GM18517 (cell line): ENCODE measurements at regions not wholly inside any gene's neighbourhood (a gene's known extent, or its start where the extent isn't known, plus 50 kb on each side); places are given as distances from the start of the nearest gene placed in this dataset.

ENCODE experiments used
- ATAC-seq: cut with Tn5 transposase; IDR thresholded peaks from one replicate; pipeline ENCODE4 v1.9.1; 2021; ENCODE audit warnings: mild to moderate bottlenecking, moderate library complexity; ENCODE audit not compliant: unreplicated experiment

DNA sequence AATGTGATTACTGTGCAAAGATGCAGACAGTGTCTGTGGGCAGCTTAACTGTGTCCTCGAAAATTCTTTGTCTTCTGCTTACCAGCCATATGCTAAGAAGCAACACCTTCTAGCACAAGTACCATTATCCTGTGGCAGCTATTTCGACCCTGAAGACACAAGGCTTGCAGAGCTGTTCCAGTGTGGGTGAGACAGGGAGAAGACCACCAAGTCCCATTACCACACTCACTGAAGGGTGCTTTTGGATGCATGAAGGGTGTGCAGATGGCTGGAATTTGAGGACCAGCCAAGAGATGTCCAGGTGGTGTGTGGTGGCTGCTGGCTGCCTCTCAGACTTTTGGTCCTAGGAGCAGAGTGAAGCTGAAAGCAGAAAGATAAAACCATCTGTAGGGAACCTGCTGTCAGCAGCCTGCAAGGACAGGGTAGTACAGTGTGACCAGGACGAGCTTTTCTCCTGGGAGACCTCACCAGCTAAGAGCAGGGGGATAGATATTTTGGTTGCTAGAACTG, 161.8 kb downstream of the ICE1 start:
- ATAC-seq: no peak

DNA sequence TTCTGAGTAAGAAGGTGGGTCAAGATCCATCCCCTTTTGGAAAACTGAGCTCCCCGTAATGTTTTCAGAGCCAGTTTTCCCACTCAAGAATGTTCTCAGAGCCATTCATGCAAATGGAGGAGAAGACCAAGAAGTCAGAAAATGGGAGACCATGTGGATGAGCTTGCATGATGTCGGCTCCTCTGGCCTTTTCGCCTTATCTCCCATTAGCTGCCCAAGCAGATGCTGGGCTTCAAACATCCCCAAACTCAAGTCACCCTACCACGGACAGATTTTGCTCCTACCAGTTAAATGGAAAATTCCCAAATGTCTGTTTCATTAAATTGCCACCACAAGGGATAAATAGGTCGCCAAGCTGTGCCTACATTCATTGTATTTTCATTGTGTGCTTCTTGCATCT, 161.4 kb downstream of the ICE1 start:
- no peak for ATAC-seq

DNA sequence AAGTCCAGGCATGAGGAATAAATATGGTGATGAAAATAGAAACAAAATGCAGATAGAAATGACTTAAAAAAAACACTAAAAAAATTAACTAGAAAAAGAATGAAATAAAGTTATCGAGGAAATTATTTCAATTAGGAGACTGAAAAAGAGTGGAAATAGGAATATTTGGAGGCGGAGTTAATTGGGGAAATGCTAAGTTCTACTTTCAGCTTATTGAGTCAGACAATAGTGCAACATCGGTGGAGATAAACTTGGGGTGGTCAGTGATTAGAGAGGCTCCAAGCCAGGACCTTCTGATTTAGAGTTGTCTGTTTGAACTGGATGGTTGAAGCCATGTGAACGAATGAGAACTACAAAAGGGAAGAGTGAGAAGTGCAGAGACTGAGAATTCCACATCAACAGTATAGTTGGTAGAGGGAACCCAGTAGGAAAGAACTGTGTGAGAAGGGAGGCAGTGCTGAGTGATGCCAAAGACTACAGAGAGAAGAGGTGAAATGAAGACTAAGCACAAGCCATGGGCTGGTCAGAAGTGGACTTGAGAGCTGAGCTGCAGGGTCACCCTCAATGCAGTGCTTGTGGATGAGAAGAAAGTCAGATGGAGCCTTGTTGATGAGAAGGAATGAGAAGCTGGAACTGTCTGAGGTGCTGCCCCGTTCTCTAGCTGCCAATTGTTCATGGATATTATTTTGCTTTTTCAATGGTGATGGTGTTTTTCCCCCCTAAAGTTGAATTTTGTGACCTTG, 160.7 kb downstream of the ICE1 start:
- no peak for ATAC-seq

DNA sequence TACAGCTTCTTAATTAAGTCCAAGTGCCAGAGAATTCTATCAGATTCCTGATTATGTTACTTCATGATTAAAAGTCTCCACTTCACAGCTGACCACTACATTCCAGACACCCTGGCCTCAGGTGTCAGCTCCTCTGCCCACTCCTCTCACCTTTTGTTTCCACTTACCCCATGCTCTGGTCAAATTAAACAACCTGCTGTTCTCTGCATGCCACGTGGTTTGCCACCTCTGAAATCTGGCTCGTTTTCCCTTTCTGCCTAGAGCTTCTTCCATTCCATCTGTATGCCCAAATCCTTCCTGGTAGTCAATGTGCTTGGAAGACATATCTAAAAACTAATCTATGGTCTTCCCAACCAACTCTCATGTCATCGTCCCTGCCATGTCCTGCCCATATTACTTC, 158.6 kb downstream of the ICE1 start:
- ATAC-seq: no peak

DNA sequence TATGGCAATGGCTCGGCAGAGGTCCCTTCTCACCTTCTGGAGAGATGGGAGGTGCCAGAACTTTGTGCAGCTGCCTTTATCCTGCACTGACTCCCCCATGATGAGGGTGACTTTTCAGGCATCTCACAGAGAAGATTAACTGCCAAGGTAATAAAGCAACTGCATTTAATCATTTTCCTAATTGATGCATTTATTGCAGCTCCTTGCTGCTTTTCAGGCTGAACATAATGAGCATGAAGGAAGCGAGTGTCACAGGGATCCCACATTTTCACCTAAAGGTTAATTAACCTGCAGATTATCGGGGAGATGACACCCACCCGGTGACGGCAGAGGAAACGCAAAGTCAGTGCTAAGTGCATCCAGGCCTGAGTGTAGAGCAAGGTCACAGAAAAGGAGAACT, 154.3 kb downstream of the ICE1 start:
- no peak for ATAC-seq

DNA sequence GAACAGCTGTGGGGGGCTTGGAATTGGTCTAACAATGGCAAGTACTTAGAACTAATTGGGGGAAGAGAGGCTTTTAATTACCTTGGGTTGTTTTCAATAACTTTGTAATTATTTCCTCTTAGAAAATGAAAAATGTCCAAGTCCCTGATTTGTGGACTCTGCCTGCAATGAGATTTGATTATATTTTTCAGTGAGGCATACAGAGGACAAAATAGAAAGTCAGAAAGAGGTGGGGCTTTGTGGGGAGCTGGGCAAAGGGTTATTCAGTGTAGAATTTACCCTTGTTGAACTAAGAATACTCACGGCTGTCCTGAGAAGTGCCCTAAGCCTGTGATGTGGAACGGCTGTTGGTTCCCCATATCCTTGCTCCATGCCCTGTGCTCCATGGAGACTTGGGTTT, 153.0 kb downstream of the ICE1 start:
- no peak for ATAC-seq

DNA sequence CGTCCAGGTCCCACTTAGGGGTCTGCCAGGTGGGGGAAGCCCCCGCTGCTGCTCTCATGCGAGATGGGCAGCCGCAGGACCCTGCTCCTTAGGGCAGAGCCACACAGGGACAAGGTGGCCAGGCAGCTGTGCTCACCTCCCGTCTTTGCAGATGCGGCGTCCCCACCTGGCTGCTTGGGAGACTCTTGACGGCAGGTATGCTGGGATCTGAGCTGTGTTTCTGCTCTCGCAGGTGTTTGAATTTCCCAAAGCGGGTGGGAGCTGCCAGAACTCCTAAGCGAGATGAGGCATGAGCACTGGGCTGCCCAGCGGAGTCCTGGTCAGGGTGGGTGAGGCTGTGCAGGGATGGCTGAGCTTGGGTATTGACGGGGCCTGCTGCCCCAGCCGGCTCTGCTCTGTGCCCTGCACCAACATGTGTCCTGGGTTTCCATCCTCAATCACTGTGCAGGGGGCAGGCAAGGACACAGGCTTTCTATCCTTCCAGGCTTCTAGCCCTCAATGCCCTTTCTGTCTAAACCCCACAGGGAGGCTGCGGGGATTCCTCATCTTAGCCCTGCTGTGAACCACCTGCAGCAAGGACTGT, 151.4 kb downstream of the ICE1 start:
- ATAC-seq: no peak

DNA sequence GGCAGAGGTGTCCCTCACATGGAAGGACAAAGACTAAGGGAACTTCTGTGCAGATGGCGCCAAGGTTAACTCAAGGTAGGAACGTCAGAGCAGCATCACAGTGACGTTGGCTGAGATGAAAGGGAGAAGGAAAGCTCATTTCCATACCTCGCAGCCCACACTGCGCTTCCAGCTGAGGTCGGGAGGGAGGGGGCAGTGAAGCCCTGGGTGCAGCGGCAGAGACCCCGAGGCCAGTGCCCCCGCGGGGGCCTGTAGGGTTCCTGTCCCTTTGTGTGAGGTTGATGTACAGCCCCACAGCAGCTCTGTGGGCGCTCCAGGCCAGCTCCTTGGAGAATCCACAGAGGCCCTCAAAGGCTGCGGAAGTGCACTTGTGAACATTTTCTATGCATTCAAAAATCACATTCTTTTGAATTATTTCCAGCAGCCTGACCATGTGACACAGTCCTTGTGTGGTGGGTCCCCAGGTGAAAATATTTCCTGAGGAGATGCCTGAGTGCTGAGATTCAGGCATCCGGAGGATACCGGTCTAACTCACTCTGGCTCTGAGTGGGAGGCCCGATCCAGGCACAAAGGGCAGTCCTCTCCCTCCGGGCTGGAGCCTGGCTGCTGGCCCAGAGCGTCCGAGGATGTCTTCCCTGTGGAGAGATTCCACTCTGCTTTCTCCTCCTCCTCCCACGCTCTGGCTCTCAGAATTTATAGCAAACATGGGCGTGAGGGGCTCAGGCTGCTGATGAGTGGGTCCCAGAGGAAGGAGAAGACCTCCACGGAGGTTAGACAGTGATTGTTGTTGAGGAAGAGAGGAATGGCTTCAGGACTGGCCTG, 150.7 kb downstream of the ICE1 start:
- no peak for ATAC-seq

DNA sequence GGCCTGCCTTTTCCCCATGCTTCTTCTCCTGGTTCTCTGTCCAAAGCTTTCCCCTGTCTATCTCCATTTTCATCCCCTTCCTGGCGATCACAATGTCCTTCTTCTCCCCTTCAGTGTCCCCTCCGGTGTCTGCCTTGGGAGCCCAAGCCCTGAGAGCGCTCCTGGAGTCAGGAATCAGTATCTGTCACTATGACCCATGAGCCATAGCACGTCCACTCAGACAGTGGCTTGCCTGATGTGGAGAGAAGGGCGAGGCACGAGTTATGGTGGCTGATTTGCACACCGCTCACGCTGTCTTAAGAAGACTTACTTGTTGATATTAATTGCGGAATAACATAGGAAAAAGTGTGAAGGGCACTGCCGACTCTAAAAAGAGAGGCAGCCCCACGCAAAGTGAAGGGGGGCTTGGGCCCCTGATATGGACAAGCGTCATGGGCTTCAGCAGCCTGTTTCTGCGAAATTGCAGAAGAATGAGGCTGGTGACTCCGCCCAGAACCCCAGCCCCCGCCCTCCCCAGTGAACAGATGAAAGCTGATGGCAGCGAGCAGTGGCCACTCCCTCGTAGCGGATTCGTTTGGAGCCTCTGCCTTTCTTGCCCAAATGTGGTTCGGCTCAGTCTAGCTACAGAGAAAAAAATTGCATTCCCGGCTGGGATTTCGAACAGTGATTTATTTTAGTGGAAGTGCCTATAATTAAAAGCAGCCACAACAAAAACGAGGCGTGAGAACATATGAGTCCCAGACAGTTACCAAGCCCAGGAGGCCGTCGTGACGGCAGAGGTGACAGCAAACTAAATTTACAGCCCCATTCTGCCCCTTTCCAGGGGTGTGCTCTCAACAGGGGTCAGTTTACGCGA, 149.8 kb downstream of the ICE1 start:
- ATAC-seq: no peak

DNA sequence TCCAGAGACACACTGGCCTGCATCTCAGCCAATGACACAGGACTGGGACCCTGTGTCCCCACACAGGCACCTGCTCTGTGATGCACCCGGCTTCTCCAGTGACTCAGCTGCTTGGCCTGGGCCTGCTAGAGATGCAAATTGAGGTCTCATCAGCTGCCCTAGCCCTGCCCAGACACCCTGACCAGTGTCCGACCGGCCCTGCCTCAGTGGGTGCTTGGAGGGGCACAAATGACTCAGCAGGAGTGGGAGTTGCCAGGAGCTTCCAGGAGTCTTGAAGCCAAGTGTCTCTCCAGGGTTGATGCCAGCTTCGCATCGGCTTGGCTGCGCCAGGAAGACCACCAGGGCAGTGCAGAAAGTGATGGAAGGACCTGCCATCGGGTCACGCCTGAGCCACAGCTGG, 148.2 kb downstream of the ICE1 start:
- no peak for ATAC-seq

DNA sequence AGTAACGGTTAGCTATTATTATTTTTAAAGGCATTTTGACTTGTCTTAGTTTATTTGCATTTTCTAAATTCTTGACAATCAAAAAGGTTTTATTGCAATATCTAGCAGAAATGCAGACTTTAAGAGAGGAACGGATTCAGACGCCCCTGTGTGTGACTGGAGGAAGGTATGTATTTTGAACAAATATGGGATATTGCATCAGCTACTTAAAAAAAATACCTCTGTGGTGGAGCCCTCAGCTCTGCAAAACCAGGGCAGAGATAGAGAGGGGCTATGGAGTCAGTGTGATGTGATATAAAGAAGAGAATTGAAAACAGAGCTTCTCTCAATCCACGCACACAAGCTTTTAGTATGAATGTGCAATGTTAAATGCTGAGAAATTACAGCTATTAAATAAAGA, 142.4 kb downstream of the ICE1 start:
- no peak for ATAC-seq

DNA sequence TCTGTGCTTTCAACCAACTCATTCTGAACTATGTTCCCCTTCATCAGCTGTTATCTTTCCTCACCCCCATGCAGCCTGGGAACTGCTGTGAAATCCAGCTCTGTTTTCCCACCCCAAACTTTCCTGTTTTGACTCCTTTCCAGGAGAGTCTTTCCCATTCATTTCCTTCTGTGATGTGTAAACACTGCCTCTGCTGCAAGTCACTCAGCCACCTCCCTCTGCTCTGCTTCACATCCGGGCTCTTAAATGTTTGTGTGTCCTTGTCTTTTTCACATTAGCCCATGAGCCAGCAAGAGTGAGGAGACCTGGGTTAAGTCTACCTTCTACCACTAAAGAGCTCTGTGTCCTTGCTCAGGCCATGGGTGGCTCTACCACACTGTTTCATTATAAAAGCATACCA, 137.5 kb downstream of the ICE1 start:
- ATAC-seq: no peak

DNA sequence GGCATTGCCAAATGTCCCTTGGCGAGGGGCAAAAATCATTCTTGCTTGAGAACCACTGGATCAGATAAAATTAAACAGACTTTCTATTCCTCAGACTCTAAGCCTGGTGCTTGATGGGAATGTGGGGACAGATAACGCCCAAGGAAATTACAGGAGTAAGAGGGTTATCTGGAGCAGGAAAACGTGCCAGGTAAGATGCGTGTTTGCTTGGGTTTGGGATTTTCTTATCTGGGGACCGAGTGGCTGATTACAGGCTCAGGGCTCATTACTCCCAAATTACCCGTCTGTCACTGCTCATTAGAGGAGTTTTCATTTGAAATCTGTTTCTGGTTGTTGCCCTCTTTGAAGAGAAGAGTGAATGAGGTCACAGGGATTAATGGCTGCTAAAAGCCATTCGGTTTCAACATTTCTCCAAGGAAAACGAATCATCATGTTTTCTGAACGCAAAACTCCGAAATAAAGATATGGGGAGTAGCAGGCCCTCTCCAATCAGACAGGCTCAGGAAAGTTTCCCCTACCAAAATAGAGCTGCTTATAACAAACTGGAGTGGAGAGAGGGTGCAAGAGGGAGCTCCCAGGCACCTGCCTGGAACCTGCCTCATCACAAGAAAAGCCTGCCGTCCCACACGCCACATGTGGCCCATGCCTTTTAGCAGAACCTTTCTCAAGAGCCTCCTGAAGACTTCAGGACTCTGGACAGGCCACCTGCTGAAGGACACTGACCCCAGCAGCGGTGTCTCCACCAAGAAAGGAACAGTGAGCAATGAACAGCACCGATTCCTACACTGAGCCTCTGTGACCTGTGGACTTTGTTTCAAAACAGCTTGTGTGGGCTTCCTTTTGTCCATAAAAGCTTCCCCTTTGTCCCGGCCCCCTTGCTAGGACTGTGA, 136.4 kb downstream of the ICE1 start:
- no peak for ATAC-seq

DNA sequence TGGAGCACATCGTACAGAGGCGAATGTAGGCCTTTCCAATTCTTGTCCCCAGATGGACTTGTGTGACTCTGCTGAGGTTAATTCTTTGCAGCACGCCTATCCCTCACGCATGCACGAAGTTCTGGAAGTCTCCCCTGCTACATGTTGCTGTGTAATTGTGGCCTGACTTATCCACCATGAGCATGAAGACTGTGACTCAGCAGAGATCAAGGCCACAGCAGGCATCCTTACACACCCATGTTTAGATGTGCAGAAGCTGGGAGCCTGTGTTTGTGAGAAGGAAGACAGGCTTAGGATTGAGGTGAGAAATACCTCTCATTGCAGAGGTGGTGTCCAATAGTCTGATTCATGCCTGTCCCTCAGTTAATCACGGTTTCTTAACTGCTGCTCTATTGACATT, 135.6 kb downstream of the ICE1 start:
- no peak for ATAC-seq

DNA sequence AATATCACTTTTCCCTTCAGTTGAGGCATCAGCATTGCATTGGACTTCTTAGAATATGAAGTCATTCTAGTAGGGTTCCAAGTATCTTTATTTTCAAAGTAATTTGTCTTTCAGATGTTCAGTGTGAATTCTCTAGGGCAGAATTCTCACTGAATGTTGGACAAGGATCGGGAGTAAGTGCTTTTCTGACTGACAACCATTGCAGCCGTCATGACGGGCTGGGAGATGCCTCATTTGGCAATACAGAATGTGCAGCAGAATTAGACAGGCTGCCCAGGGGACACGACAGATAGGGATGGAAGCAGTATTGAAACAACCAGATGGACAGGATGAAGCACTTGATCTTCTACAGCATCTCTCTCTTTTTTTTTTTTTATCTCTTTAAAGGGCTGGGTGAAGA, 129.0 kb downstream of the ICE1 start:
- no peak for ATAC-seq

DNA sequence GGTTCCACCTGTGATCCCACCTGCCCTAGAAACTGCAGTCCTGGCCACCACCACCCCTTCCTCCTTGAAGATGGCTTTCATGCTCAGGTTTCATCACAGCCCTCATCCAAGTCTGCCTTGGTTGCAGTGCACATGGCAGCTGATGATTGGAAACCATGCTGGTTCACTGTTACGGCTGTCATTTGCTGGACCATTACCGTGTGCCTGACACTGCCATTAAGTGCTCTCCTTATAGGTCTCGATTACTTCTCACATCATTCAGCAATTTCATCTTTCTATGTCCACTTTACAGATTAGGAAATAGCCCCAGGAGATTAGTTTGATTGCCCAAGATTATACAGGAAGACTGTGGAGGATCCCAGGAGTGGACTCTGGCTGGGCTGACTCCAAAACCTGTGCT, 123.9 kb downstream of the ICE1 start:
- no peak for ATAC-seq

DNA sequence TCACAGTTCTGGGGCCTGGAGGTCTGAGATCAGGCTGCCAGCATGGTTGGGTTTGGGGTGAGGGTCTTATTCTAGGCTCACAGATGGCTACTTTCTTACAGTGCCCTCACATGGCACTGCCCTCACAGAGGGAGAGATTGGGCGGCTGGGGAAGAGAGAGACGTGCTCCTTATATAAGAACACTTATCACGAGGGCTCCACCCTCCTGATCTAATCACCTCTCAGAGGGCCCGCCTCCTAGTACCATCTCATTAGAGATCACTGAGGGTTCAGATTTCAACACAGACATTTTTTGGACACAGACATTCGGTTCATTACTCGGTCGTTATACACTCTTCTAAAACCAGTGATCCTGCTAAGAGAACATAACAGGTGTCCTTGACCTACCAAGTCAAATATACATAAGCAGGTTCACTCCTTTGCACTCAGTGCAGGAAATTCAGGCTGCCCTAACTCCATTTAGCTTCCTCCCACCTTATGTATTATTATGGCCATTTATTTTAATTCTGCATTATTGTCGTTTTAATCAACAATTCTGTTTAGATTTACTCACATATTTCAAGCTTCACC, 121.7 kb downstream of the ICE1 start:
- no peak for ATAC-seq

DNA sequence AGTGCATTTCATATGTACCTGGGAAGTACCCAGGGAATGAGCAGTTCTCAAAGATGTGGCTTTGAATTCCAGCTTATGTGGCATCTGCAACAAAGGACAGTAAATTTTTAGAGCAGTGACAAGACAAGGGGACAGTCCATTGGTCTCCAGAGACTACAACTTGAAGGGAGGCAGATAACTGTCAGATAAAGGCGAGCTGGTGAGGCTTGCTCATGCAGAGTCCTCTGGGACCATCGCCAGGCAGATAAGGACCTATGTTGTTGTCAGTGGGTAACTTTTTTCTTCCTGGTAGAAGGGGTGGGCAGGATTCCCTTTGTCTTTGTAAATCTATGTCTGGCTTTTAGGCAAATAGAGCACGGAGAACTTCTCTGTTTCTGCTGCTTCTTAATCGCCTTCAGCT, 120.2 kb downstream of the ICE1 start:
- no peak for ATAC-seq

DNA sequence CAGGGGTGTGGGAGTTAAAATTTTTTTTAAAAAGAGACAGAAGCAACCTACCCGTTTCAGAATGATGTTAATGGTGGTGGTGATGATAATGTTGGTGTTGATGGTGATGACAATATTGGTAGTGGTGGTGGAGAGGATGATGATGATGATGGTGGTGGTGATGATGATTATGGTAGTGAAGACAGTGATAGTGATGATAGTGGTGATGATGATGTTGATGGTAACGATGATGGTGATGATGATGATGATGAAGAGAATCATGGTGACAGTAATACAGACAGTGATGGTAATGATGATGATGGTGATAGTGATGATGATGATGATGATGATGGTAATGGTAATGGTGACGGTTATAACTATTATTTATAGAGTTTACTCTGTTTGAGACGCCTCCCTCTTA, 117.6 kb downstream of the ICE1 start:
- ATAC-seq: no peak
